Neutrophil (primary cell): ENCODE measurements at regions not wholly inside any gene's neighbourhood (a gene's known extent, or its start where the extent isn't known, plus 50 kb on each side); places are given as distances from the start of the nearest gene placed in this dataset.

Source experiments
- H3K27ac ChIP-seq: fragments of 200-600 bp; sonication (generic); 2 replicates; pipeline ENCODE4 v1.5.1; 2016; ENCODE audit warnings: mild to moderate bottlenecking, moderate library complexity
- H3K27me3 ChIP-seq: fragments of 200-600 bp; sonication (generic); 2 replicates; pipeline ENCODE4 v1.6.0; 2016; ENCODE audit warnings: mild to moderate bottlenecking
- H3K36me3 ChIP-seq: fragments of 200-600 bp; sonication (generic); 2 replicates; pipeline ENCODE4 v1.5.1; 2017
- H3K4me1 ChIP-seq, 2 experiments: fragments of 200-600 bp in 1 of 2; sonication (generic) in 1 of 2; 1 replicate in 1 of 2; 2 replicates in 1 of 2; pipeline versions ENCODE4 v1.5.1 to v1.6.1; 2013 to 2016; ENCODE audit warnings: low read depth in 1 of 2, low read length in 1 of 2, mild to moderate bottlenecking in 1 of 2, moderate library complexity in 1 of 2; ENCODE audit not compliant: control insufficient read depth in 1 of 2, insufficient read depth in 1 of 2
- H3K4me3 ChIP-seq, 2 experiments: fragments of 200-600 bp in 1 of 2; sonication (generic) in 1 of 2; 1 replicate in 1 of 2; 2 replicates in 1 of 2; pipeline ENCODE4 v1.5.1; 2013 to 2016; ENCODE audit warnings: low read depth in 1 of 2, low read length in 1 of 2, mild to moderate bottlenecking in 1 of 2, moderate library complexity in 1 of 2
- H3K9me3 ChIP-seq: fragments of 200-600 bp; sonication (generic); 2 replicates; pipeline ENCODE4 v1.5.1; 2016
- CTCF ChIP-seq: fragments of 200-600 bp; sonication (generic); IDR thresholded peaks from 2 replicates; pipeline ENCODE4 v1.5.1; 2016; ENCODE audit warnings: antibody characterized with exemption

- TF ChIP-seq CTCF: no peak
- H3K36me3 ChIP-seq: no peaks in the 10 kb centered on the region
These were observed 77.2 kb upstream of the INCENP start for GRCh38 chr11:62046568-62047100.

GRCh38 chr11:62044639-62045121 is 77.2 kb upstream of the FTH1 start:
- H3K27me3 ChIP-seq: peaks cover 16% of the 10 kb centered on the region
- no peak overlapping the region for H3K27ac ChIP-seq
- H3K4me1 ChIP-seq: no peaks in the 10 kb centered on the region
- no peaks in the 10 kb centered on the region for H3K36me3 ChIP-seq
- no peaks in the 10 kb centered on the region for H3K9me3 ChIP-seq
- TF ChIP-seq CTCF: no peak
- H3K4me3 ChIP-seq: no peak overlapping the region

More at GRCh38 chr11:62046568-62047100, 77.2 kb upstream of the INCENP start:
- Histone ChIP-seq H3K9me3 (no peaks in the 10 kb centered on the region), H3K27ac (no peak overlapping the region), H3K27me3 (peaks cover 11% of the 10 kb centered on the region), H3K4me1 (no peaks in the 10 kb centered on the region), H3K4me3 (no peak overlapping the region)

- no peaks in the 10 kb centered on the region for H3K9me3 ChIP-seq
- peaks cover 28 to 29% of the 10 kb centered on the region in 2 experiments for H3K4me1 ChIP-seq
- H3K4me3 ChIP-seq: no peak overlapping the region
- H3K36me3 ChIP-seq: no peaks in the 10 kb centered on the region
- TF ChIP-seq CTCF: no peak
- H3K27ac ChIP-seq: peak overlapping the region; percentile 64
- H3K27me3 ChIP-seq: no peaks in the 10 kb centered on the region
These were observed 67.9 kb upstream of the FTH1 start for GRCh38 chr11:62035293-62035692.

GRCh38 chr11:62034036-62034338 is 66.6 kb upstream of the FTH1 start:
- no peaks in the 10 kb centered on the region for H3K9me3 ChIP-seq
- no peak for TF ChIP-seq CTCF
- H3K4me3 ChIP-seq: no peak overlapping the region
- peak overlapping the region; percentile 86 for H3K27ac ChIP-seq
- H3K27me3 ChIP-seq: no peaks in the 10 kb centered on the region
- H3K4me1 ChIP-seq: peaks cover 28 to 29% of the 10 kb centered on the region in 2 experiments
- H3K36me3 ChIP-seq: no peaks in the 10 kb centered on the region

- H3K4me3 ChIP-seq: peak overlapping the region in 1 of 2 experiments; percentile 18
- H3K36me3 ChIP-seq: no peaks in the 10 kb centered on the region
- H3K4me1 ChIP-seq: peaks cover 28 to 29% of the 10 kb centered on the region in 2 experiments
- H3K9me3 ChIP-seq: no peaks in the 10 kb centered on the region
- H3K27ac ChIP-seq: peak overlapping the region; percentile 86
- no peaks in the 10 kb centered on the region for H3K27me3 ChIP-seq
- TF ChIP-seq CTCF: peak; percentile 22
These were observed 66.0 kb upstream of the FTH1 start for GRCh38 chr11:62033191-62034035.
